ENCODE measurements at regions not wholly inside any gene's neighbourhood (a gene's known extent, or its start where the extent isn't known, plus 50 kb on each side); places are given as distances from the start of the nearest gene placed in this dataset.
"Not testable (repeated sequence)": the region's sequence is repeated elsewhere in the genome, so short reads cannot be mapped to it uniquely, and the experiment has no call there.

DNA sequence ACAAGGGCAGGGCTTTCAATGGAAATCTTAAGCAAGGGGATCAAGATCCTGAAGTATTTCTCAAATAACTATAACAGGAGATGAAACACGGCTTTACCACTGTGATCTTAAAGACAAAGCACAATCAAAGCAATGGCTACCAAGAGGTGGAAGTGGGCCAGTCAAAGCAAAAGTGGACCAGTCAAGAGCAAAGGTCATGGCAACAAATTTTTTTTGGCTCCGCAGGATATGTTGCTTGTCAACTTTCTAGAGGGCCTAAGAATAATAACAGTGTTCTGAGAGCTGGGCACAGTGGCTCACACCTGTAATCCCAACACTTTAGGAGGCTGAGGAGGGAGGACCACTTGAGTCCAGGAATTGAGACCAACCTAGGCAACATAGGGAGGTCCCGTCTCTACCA lies 54.1 kb downstream of the ILRUN start:
- no peak for ATAC-seq
- no peak for DNase-seq
- Histone ChIP-seq H3K9me3 (ENCODE audit: low read length) (no peaks in the 10 kb centered on the region), H3K9me2 (replicated peaks; ENCODE audit: low read length) (no peaks in the 10 kb centered on the region), H3K79me2 (ENCODE audit: low read length) (peaks cover 6% of the 10 kb centered on the region; the same call in 1 of the 2 replicates), H3F3A (ENCODE audit: low read length, unreplicated experiment) (no peaks in the 10 kb centered on the region), H3K4me3 (ENCODE audit: low read length) (no peak overlapping the region), H3K4me1 (ENCODE audit: insufficient read depth, low read length) (no peaks in the 10 kb centered on the region), H3K27ac (ENCODE audit: low read length) (no peak overlapping the region), H3K4me2 (ENCODE audit: low read length) (no peak overlapping the region), H3K36me3 (ENCODE audit: low read depth, low read length) (peaks cover 7% of the 10 kb centered on the region; the same call in 1 of the 2 replicates), H3K9ac (ENCODE audit: low read length) (no peak overlapping the region), H2AFZ (ENCODE audit: low read length) (no peak overlapping the region), H4K20me1 (ENCODE audit: low read length) (no peaks in the 10 kb centered on the region), H3K27me3 (ENCODE audit: low read length) (no peaks in the 10 kb centered on the region)
- ChIA-PET POLR2A (ENCODE audit: unreplicated experiment) (interaction anchor here (0.7 kb wide), 1 partner anchor 361 kb away, joined by 5 read pairs; no protein-coding TSS in a partner anchor), CTCF (interaction anchor here (0.6 kb wide), 1 partner anchor 871 kb away, joined by 3 read pairs; no protein-coding TSS in a partner anchor)
- no TSS peak for BruUV-seq (replicated peaks)
- TF ChIP-seq EZH2 (IDR thresholded peaks at IDR 0.05; ENCODE audit: low read length, unreplicated experiment) (no peak), EZH2phosphoT487 (IDR thresholded peaks at IDR 0.05; ENCODE audit: borderline replicate concordance, low read length) (no peak)
- TF ChIP-seq, protein P1, sequence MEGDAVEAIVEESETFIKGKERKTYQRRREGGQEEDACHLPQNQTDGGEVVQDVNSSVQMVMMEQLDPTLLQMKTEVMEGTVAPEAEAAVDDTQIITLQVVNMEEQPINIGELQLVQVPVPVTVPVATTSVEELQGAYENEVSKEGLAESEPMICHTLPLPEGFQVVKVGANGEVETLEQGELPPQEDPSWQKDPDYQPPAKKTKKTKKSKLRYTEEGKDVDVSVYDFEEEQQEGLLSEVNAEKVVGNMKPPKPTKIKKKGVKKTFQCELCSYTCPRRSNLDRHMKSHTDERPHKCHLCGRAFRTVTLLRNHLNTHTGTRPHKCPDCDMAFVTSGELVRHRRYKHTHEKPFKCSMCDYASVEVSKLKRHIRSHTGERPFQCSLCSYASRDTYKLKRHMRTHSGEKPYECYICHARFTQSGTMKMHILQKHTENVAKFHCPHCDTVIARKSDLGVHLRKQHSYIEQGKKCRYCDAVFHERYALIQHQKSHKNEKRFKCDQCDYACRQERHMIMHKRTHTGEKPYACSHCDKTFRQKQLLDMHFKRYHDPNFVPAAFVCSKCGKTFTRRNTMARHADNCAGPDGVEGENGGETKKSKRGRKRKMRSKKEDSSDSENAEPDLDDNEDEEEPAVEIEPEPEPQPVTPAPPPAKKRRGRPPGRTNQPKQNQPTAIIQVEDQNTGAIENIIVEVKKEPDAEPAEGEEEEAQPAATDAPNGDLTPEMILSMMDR (conservative IDR thresholded peaks at IDR 0.05; ENCODE audit: low read depth, low read length), result no peak
- intact Hi-C loops (cut with micrococcal nuclease), result no loop called here

DNA sequence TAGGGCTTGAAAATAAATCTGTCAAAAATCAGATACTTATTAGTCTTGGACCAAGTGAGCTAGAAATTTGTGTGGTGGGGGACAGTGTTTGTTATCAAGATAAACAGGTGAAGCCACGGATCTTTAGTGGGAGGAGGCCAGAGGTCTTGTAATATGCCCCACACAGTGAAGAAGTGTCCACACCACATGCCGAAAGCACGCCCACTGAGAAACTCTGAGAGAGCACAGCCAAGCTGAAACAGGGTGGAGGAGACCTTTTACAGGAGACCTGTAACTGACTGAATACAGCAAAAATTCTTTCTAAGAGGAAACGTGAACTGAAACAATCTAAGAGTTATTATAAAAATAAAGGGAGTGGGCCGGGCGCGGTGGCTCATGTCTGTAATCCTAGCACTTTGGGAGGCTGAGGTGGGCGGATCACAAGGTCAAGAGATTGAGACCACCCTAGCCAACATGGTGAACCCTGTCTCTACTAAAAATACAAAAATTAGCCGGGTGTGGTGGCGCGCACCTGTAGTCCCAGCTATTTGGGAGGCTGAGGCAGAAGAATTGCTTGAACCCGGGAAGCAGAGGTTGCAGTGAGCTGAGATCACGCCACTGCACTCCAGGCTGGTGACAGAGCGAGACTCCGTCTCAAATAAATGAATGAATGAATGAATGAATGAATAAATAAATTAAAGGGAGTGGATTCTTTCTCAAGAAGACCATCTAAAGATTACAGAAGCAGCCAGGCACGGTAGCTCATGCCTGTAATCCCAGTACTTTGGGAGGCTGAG lies 56.3 kb downstream of the ILRUN start:
- H3K36me3 ChIP-seq (ENCODE audit: low read depth, low read length); H3F3A ChIP-seq (ENCODE audit: low read length, unreplicated experiment); H2AFZ ChIP-seq (ENCODE audit: low read length); H3K79me2 ChIP-seq (ENCODE audit: low read length); intact Hi-C loops (cut with micrococcal nuclease); H3K4me2 ChIP-seq (ENCODE audit: low read length); H3K4me1 ChIP-seq (ENCODE audit: insufficient read depth, low read length); H3K27ac ChIP-seq (ENCODE audit: low read length); POLR2A ChIA-PET (ENCODE audit: unreplicated experiment); H3K4me3 ChIP-seq (ENCODE audit: low read length); ATAC-seq; H3K27me3 ChIP-seq (ENCODE audit: low read length); BruUV-seq (replicated peaks); H3K9me3 ChIP-seq (ENCODE audit: low read length); H3K9ac ChIP-seq (ENCODE audit: low read length); DNase-seq; CTCF ChIA-PET; H3K9me2 ChIP-seq (replicated peaks; ENCODE audit: low read length); H4K20me1 ChIP-seq (ENCODE audit: low read length): not testable (repeated sequence)

DNA sequence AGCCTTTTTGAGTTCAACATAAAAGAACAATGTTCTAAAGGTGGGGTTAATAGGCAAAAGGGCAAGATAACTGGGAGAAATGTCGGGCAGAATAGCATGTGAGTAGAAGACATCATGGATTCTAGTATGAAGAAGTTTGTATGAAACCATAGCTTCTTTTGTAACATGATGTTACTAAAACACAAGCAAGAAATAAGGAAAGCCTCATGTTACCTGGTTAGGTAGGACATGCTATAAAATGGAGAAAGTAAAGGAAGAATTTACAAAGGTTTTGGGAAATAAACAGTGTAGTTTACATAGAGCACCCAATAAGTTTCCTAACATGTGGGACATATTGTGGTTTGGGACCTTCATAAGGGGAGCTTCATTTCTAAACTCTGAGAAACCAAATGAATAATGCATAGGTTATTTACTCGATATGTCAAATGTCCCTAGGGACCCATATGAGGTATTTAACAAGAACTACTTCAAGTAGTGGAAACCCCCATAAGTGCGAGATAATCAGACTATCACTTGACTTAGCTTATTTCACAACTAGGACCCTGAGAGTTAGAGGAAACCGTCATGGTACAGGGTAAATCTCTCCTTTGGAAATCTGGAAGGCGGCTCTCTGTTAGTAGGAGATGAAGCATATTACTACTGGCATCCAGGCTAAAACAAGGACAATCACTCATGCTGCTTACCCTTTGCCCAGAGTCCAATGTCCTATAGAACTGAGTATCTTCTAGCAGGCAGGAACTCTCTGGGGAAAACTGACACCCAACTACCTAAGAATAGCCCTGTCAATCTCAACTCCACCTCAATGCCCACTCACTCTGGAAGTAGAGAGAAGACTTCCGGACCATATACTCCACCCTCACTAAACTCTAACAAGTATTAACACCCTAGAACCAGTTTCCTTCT lies 57.5 kb downstream of the ILRUN start:
- H3K9me3 ChIP-seq (ENCODE audit: low read length), result no peaks in the 10 kb centered on the region
- no peak overlapping the region for H2AFZ ChIP-seq (ENCODE audit: low read length)
- no peak for TF ChIP-seq EZH2 (IDR thresholded peaks at IDR 0.05; ENCODE audit: low read length, unreplicated experiment)
- TF ChIP-seq, protein P1 (conservative IDR thresholded peaks at IDR 0.05; ENCODE audit: low read depth, low read length), result no peak
- H3K9me2 ChIP-seq (replicated peaks; ENCODE audit: low read length), result no peaks in the 10 kb centered on the region
- no peaks in the 10 kb centered on the region for H3K27me3 ChIP-seq (ENCODE audit: low read length)
- H4K20me1 ChIP-seq (ENCODE audit: low read length), result no peaks in the 10 kb centered on the region
- no peak overlapping the region for H3K9ac ChIP-seq (ENCODE audit: low read length)
- H3K4me1 ChIP-seq (ENCODE audit: insufficient read depth, low read length), result no peaks in the 10 kb centered on the region
- ATAC-seq (no peak), DNase-seq (no peak)
- no peak overlapping the region for H3K27ac ChIP-seq (ENCODE audit: low read length)
- ChIA-PET CTCF (no interaction called here), POLR2A (ENCODE audit: unreplicated experiment) (no interaction called here)
- no peaks in the 10 kb centered on the region for H3F3A ChIP-seq (ENCODE audit: low read length, unreplicated experiment)
- H3K4me3 ChIP-seq (ENCODE audit: low read length), result no peak overlapping the region
- H3K79me2 ChIP-seq (ENCODE audit: low read length), result peaks cover 6% of the 10 kb centered on the region; the same call in 1 of the 2 replicates
- intact Hi-C loops (cut with micrococcal nuclease), result no loop called here
- H3K36me3 ChIP-seq (ENCODE audit: low read depth, low read length), result no peaks in the 10 kb centered on the region
- no TSS peak for BruUV-seq (replicated peaks)
- no peak overlapping the region for H3K4me2 ChIP-seq (ENCODE audit: low read length)
